CD8-positive, alpha-beta memory T cell (primary cell): ENCODE measurements at regions not wholly inside any gene's neighbourhood (a gene's known extent, or its start where the extent isn't known, plus 50 kb on each side); places are given as distances from the start of the nearest gene placed in this dataset.

Experiments
- CTCF ChIA-PET: fragments of 350-600 bp; sonication (Branson Sonifier 250); formaldehyde crosslinking; loops from one replicate; lab custom pipeline; 2021; ENCODE audit warnings: antibody characterized with exemption; lab: Charles Lee
- POLR2A ChIA-PET: fragments of 350-600 bp; sonication (Branson Sonifier 250); formaldehyde crosslinking; loops from one replicate; lab custom pipeline; 2021; ENCODE audit warnings: antibody characterized with exemption; lab: Charles Lee
- DNase-seq, 5 donors: peaks; one replicate each; pipeline versions ENCODE4 v3.0.0 to v3.0.0-alpha.2; 2020 to 2022; ENCODE audit warnings: mixed read lengths in 1 of 5
- H3K27ac ChIP-seq: one replicate; pipeline ENCODE4 v1.7.0; 2013; ENCODE audit warnings: low read depth, mild to moderate bottlenecking, low read length, moderate library complexity
- H3K27me3 ChIP-seq: 2 replicates; pipeline ENCODE4 v1.7.0; 2013; ENCODE audit warnings: low read length, mild to moderate bottlenecking; ENCODE audit not compliant: insufficient read depth, poor library complexity, severe bottlenecking
- H3K36me3 ChIP-seq: 2 replicates; pipeline ENCODE4 v1.7.0; 2013; ENCODE audit warnings: mild to moderate bottlenecking, low read length, moderate library complexity; ENCODE audit not compliant: insufficient read depth
- H3K4me1 ChIP-seq: 2 replicates; pipeline ENCODE4 v1.7.0; 2013; ENCODE audit warnings: mild to moderate bottlenecking, low read length, moderate library complexity; ENCODE audit not compliant: insufficient read depth
- H3K4me3 ChIP-seq: 2 replicates; pipeline ENCODE4 v1.7.0; 2013; ENCODE audit warnings: mild to moderate bottlenecking, low read length
- H3K9me3 ChIP-seq: 2 replicates; pipeline ENCODE4 v1.7.0; 2013; ENCODE audit warnings: mild to moderate bottlenecking, low read length
- H3K27ac Mint-ChIP-seq, 8 donors: one replicate each; pipeline ENCODE4 v1.8.0; 2020 to 2021; ENCODE audit warnings: mixed read lengths in 8 of 8, mild to moderate bottlenecking in 6 of 8, inconsistent platforms in 3 of 8, moderate library complexity in 3 of 8
- H3K27me3 Mint-ChIP-seq, 2 donors: one replicate each; pipeline ENCODE4 v1.8.0; 2020 to 2021; ENCODE audit warnings: mixed read lengths in 2 of 2, mild to moderate bottlenecking in 1 of 2, moderate library complexity in 1 of 2
- H3K36me3 Mint-ChIP-seq, 3 donors: one replicate each; pipeline ENCODE4 v1.8.0; 2020 to 2021; ENCODE audit warnings: mixed read lengths in 3 of 3, inconsistent platforms in 1 of 3, mild to moderate bottlenecking in 1 of 3
- H3K4me1 Mint-ChIP-seq, 3 donors: one replicate each; pipeline ENCODE4 v1.8.0; 2020 to 2021; ENCODE audit warnings: mixed read lengths in 3 of 3, inconsistent platforms in 1 of 3, mild to moderate bottlenecking in 1 of 3
- H3K4me3 Mint-ChIP-seq, 7 donors: one replicate each; pipeline ENCODE4 v1.8.0; 2020 to 2021; ENCODE audit warnings: mixed read lengths in 7 of 7, mild to moderate bottlenecking in 6 of 7, moderate library complexity in 4 of 7, inconsistent platforms in 2 of 7
- H3K9me3 Mint-ChIP-seq, 5 donors: one replicate each; pipeline ENCODE4 v1.8.0; 2020 to 2022; ENCODE audit warnings: mixed read lengths in 5 of 5, mild to moderate bottlenecking in 3 of 5, moderate library complexity in 2 of 5, inconsistent platforms in 1 of 5

DNA sequence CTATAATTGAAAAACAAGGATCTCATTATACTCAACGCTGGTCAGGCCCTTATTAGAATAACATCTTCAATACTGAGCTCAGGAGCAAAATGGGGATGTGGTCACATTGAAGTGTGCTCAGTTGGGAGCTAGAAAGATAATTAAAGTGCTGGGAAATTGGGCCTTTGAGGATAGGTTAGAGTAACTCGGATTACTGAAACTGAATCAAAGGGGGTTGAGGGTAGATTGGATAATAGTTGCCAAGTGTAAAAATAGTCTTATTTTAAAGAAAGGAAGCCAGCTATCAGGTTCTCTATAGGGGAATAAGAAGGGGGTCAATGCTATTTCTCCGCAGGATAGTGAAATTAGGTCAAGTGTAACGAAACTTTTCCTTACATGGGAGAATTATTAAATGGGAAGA, 391.0 kb upstream of the PTPRD start:
- H3K36me3 ChIP-seq = no peaks in the 10 kb centered on the region
- Mint-ChIP-seq H3K27me3 (no peaks in the 10 kb centered on the region), H3K27ac (no peak overlapping the region), H3K4me1 (no peaks in the 10 kb centered on the region), H3K9me3 (peaks cover 5 to 37% (median 12%) of the 10 kb centered on the region in 5 donors), H3K4me3 (no peak overlapping the region), H3K36me3 (no peaks in the 10 kb centered on the region)
- ChIA-PET POLR2A (no interaction called here), CTCF (no interaction called here)
- no peak overlapping the region for H3K27ac ChIP-seq
- no peaks in the 10 kb centered on the region for H3K9me3 ChIP-seq
- H3K4me1 ChIP-seq = no peaks in the 10 kb centered on the region
- H3K27me3 ChIP-seq = no peaks in the 10 kb centered on the region
- no peak overlapping the region for H3K4me3 ChIP-seq
- no peak for DNase-seq

DNA sequence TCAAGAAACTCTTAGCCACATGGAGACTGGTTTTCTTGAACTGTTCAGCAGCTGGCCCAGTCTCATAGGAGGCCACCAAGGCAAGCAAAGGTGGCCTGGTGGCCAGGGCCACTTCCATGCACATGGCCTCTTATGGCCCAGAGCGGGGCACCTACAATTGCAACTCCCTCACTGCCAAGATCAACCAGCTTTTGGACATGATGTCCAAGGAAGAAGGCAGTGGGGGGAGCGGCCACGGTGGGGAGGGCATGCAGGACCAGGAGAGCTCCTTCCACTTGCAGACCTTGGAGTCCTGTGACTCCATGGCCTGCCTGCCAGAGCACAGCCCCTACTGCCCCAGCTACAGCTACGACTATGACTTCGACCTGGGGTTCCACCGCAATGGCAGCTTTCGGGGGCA, 398.9 kb upstream of the PTPRD start:
- CTCF ChIA-PET = no interaction called here
- no peak for DNase-seq
- no peaks in the 10 kb centered on the region for H3K4me1 ChIP-seq
- no peaks in the 10 kb centered on the region for H3K9me3 ChIP-seq
- H3K27ac ChIP-seq = no peak overlapping the region
- Mint-ChIP-seq H3K27me3 (peaks cover 0 to 2% of the 10 kb centered on the region in 2 donors), H3K36me3 (no peaks in the 10 kb centered on the region), H3K27ac (no peak overlapping the region), H3K4me3 (no peak overlapping the region), H3K4me1 (no peaks in the 10 kb centered on the region), H3K9me3 (peaks cover 24 to 41% (median 25%) of the 10 kb centered on the region in 5 donors)
- no peaks in the 10 kb centered on the region for H3K27me3 ChIP-seq
- H3K4me3 ChIP-seq = no peak overlapping the region
- POLR2A ChIA-PET = no interaction called here
- H3K36me3 ChIP-seq = no peaks in the 10 kb centered on the region

DNA sequence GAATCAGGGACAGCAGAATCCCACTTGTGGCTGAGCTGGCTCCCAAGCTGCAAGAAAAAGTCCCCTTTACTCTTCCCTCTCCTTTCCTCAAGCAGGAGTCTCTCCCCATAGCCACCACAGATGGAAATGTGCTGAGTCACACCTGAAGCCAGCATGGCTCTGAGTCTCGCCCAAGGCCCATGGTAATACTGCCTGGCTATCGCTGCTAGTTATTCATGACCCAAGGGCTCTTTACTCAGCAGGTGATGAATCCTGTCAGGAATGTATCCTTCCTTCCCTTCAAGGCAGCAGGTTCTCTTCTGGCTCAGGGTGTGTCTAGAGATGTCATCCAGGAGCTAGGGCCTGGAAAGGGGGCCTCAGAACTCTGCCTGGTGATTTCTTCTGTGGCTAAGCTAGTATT, 403.3 kb upstream of the PTPRD start:
- H3K36me3 ChIP-seq = no peaks in the 10 kb centered on the region
- DNase-seq = no peak
- H3K9me3 ChIP-seq = no peaks in the 10 kb centered on the region
- Mint-ChIP-seq H3K36me3 (no peaks in the 10 kb centered on the region), H3K9me3 (peaks cover 20 to 42% (median 24%) of the 10 kb centered on the region in 5 donors), H3K27me3 (peaks cover 0 to 2% of the 10 kb centered on the region in 2 donors), H3K27ac (no peak overlapping the region), H3K4me1 (no peaks in the 10 kb centered on the region), H3K4me3 (no peak overlapping the region)
- no peaks in the 10 kb centered on the region for H3K27me3 ChIP-seq
- H3K27ac ChIP-seq = no peak overlapping the region
- H3K4me1 ChIP-seq = no peaks in the 10 kb centered on the region
- POLR2A ChIA-PET = no interaction called here
- CTCF ChIA-PET = no interaction called here
- no peak overlapping the region for H3K4me3 ChIP-seq

DNA sequence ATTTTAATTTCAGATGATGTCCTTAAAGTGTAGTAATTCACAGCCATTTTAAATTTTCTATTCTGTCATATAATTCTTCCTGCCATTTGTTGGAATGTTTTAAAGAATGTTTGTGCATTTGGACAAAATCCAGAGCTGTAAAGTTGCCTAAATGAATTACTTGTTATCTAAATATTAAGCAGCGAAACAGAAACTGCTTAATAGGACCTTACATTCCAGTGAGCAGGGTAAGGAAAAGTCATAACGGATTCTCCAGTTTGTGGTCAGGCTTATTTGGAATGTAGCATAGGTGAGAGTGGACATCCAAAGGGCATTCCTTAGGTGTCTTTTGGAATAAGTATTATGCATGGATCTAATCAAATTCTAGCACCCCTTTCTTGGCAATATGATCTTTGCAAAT, 410.4 kb upstream of the PTPRD start:
- Mint-ChIP-seq H3K4me3 (no peak overlapping the region), H3K27ac (no peak overlapping the region), H3K27me3 (no peaks in the 10 kb centered on the region), H3K9me3 (peaks cover 7 to 42% (median 26%) of the 10 kb centered on the region in 5 donors), H3K4me1 (no peaks in the 10 kb centered on the region), H3K36me3 (no peaks in the 10 kb centered on the region)
- H3K4me3 ChIP-seq = no peak overlapping the region
- CTCF ChIA-PET = no interaction called here
- no peaks in the 10 kb centered on the region for H3K9me3 ChIP-seq
- no peak overlapping the region for H3K27ac ChIP-seq
- no peaks in the 10 kb centered on the region for H3K27me3 ChIP-seq
- no peaks in the 10 kb centered on the region for H3K36me3 ChIP-seq
- H3K4me1 ChIP-seq = no peaks in the 10 kb centered on the region
- no peak for DNase-seq
- POLR2A ChIA-PET = no interaction called here

DNA sequence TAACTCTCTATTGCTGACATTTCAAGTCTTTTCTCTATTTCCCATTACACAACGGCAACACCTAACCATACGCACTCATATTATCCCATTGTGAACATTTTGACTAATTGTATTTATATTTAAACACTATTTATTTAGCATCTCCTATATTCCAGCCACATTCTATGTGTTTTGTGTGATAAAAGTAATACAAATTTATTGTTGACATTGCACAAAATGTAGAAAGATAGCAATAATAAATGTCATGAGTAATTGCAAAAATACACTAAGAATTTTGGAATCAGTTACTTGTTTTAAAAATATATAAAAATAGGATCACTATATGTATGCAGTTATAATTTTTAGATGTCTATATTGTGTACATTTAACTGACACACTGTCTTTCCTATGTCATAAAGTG, 413.0 kb upstream of the PTPRD start:
- no peaks in the 10 kb centered on the region for H3K36me3 Mint-ChIP-seq
- CTCF ChIA-PET = no interaction called here
- H3K4me1 Mint-ChIP-seq = no peaks in the 10 kb centered on the region
- Histone ChIP-seq H3K9me3 (no peaks in the 10 kb centered on the region), H3K27me3 (no peaks in the 10 kb centered on the region), H3K27ac (no peak overlapping the region), H3K36me3 (no peaks in the 10 kb centered on the region), H3K4me3 (no peak overlapping the region), H3K4me1 (no peaks in the 10 kb centered on the region)
- POLR2A ChIA-PET = no interaction called here
- H3K27ac Mint-ChIP-seq = no peak overlapping the region
- DNase-seq = no peak
- H3K4me3 Mint-ChIP-seq = no peak overlapping the region
- H3K9me3 Mint-ChIP-seq = peaks cover 8 to 33% (median 17%) of the 10 kb centered on the region in 5 donors
- H3K27me3 Mint-ChIP-seq = no peaks in the 10 kb centered on the region

DNA sequence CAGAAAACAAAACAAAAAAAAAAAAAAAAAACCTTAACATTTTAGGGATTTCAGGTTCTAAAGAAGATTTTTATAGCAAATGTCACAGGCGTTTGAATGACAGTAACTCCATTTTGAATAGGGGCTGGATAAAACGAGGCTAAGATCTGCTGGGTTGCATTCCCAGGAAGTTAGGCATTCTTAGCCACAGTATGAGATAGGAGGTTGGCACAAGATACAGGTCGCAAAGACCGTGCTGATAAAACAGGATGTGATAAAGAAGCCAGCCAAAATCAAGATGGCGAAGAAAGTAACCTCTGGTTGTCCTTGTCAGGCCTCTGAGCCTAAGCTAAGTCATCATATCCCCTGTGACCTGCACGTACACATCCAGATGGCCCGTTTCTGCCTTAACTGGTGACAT, 425.6 kb upstream of the PTPRD start:
- no peaks in the 10 kb centered on the region for H3K4me1 Mint-ChIP-seq
- no peak for DNase-seq
- POLR2A ChIA-PET = no interaction called here
- no peaks in the 10 kb centered on the region for H3K36me3 ChIP-seq
- no peaks in the 10 kb centered on the region for H3K27me3 ChIP-seq
- H3K4me3 Mint-ChIP-seq = no peak overlapping the region
- no peak overlapping the region for H3K27ac Mint-ChIP-seq
- no peaks in the 10 kb centered on the region for H3K9me3 ChIP-seq
- H3K36me3 Mint-ChIP-seq = no peaks in the 10 kb centered on the region
- H3K27ac ChIP-seq = no peak overlapping the region
- no peaks in the 10 kb centered on the region for H3K4me1 ChIP-seq
- CTCF ChIA-PET = no interaction called here
- H3K27me3 Mint-ChIP-seq = no peaks in the 10 kb centered on the region
- peaks cover 22 to 48% (median 25%) of the 10 kb centered on the region in 5 donors for H3K9me3 Mint-ChIP-seq
- H3K4me3 ChIP-seq = no peak overlapping the region

DNA sequence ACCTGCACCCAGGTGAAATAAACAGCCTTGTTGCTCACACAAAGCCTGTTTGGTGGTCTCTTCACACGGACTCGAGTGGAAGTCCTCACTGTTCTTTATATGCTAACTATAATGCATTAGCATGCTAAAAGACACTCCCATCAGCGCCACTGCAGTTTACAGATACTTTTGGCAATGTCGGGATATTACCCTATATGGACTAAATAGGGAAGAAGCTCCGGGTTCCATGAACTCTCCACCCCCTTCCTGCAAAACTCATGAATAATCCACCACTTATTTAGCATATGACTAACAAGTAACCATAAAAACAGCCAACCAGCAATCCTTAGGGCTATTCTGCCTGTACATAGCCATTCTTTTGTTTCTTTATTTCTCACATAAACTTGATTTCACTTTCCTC, 426.2 kb upstream of the PTPRD start:
- no peak overlapping the region for H3K27ac Mint-ChIP-seq

DNA sequence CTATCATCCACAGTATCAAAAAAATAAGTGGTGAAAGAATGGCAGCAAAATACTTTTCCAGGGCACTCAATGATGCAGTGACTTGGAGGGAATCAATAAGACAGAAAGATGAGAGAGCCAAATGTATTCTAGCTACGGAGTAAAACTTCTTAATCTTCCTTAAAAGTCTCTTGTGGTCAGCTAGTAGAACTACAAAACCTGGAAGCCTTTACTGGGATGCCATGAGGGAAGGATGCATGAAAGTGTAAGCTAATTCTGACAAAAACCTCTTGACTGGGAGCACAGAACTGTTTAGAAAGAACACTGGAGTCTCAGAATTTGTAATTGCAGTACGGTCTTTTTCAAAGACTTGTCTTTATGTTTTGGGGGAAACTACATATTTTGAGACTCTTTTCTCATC, 432.8 kb upstream of the PTPRD start:
- no peaks in the 10 kb centered on the region for H3K36me3 ChIP-seq
- Mint-ChIP-seq H3K9me3 (peaks cover 9 to 39% (median 11%) of the 10 kb centered on the region in 5 donors), H3K27ac (no peak overlapping the region), H3K4me3 (no peak overlapping the region), H3K27me3 (no peaks in the 10 kb centered on the region), H3K36me3 (no peaks in the 10 kb centered on the region), H3K4me1 (no peaks in the 10 kb centered on the region)
- no peak for DNase-seq
- H3K27me3 ChIP-seq = no peaks in the 10 kb centered on the region
- H3K4me1 ChIP-seq = no peaks in the 10 kb centered on the region
- POLR2A ChIA-PET = no interaction called here
- CTCF ChIA-PET = no interaction called here
- no peak overlapping the region for H3K4me3 ChIP-seq
- H3K9me3 ChIP-seq = peaks cover 6% of the 10 kb centered on the region
- H3K27ac ChIP-seq = no peak overlapping the region

More for the DNA sequence above, 426.2 kb upstream of the PTPRD start:
- Histone ChIP-seq H3K27ac (no peak overlapping the region), H3K27me3 (no peaks in the 10 kb centered on the region), H3K9me3 (no peaks in the 10 kb centered on the region), H3K36me3 (no peaks in the 10 kb centered on the region), H3K4me1 (no peaks in the 10 kb centered on the region), H3K4me3 (no peak overlapping the region)
- no peaks in the 10 kb centered on the region for H3K4me1 Mint-ChIP-seq
- no peak for DNase-seq
- H3K4me3 Mint-ChIP-seq = no peak overlapping the region
- CTCF ChIA-PET = no interaction called here
- no peaks in the 10 kb centered on the region for H3K27me3 Mint-ChIP-seq
- H3K36me3 Mint-ChIP-seq = no peaks in the 10 kb centered on the region
- POLR2A ChIA-PET = no interaction called here
- peaks cover 22 to 53% (median 25%) of the 10 kb centered on the region in 5 donors for H3K9me3 Mint-ChIP-seq

DNA sequence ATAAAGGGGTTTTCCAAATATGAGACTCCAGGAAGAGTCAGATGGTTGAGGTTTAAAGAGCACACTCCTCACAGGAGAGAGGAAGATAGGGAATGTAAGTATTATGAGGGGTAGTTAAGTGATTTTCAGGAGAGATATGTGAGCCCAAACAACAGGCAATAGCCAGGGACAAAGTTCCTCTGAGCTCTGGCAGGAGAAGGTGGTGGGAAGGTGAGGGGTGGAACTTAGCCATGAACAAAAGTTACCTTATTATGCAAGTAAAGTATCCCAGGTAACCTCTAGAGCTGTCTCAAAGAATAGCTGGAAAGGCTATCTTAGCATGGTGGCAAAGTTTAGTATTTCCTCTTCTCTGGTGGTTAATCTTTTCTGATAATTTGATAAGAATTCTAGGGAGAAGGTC, 450.5 kb upstream of the PTPRD start:
- no peaks in the 10 kb centered on the region for H3K36me3 ChIP-seq
- no peak overlapping the region for H3K27ac Mint-ChIP-seq
- no peak overlapping the region for H3K4me3 Mint-ChIP-seq
- ChIA-PET POLR2A (no interaction called here), CTCF (no interaction called here)
- H3K27me3 Mint-ChIP-seq = no peaks in the 10 kb centered on the region
- H3K27ac ChIP-seq = no peak overlapping the region
- no peaks in the 10 kb centered on the region for H3K4me1 ChIP-seq
- H3K4me1 Mint-ChIP-seq = no peaks in the 10 kb centered on the region
- peaks cover 10 to 41% (median 19%) of the 10 kb centered on the region in 5 donors for H3K9me3 Mint-ChIP-seq
- no peak for DNase-seq
- H3K9me3 ChIP-seq = peaks cover 3% of the 10 kb centered on the region
- no peaks in the 10 kb centered on the region for H3K27me3 ChIP-seq
- H3K36me3 Mint-ChIP-seq = no peaks in the 10 kb centered on the region
- H3K4me3 ChIP-seq = no peak overlapping the region
